Mucosa of descending colon (tissue), 3 donors: ENCODE measurements at regions not wholly inside any gene's neighbourhood (a gene's known extent, or its start where the extent isn't known, plus 50 kb on each side); places are given as distances from the start of the nearest gene placed in this dataset.

Experiments
- ATAC-seq: fragments of 200-7000 bp; cut with Tn5 transposase; one replicate; pipeline ENCODE4 v1.9.1; 2020; ENCODE audit warnings: mild to moderate bottlenecking, moderate library complexity
- DNase-seq, 3 donors: peaks; one replicate each; pipeline ENCODE4 v3.0.0-alpha.2; 2020
- H3K36me3 ChIP-seq: fragments of 200-600 bp; one replicate; pipeline ENCODE4 v1.8.0; 2021; ENCODE audit warnings: low read depth, mild to moderate bottlenecking
- H3K4me1 ChIP-seq: fragments of 200-600 bp; one replicate; pipeline ENCODE4 v1.8.0; 2021; ENCODE audit warnings: low read depth, mild to moderate bottlenecking
- H3K4me3 ChIP-seq: fragments of 200-600 bp; one replicate; pipeline ENCODE4 v1.8.0; 2021; ENCODE audit warnings: mild to moderate bottlenecking
- H3K9me3 ChIP-seq: fragments of 200-600 bp; one replicate; pipeline ENCODE4 v1.8.0; 2021; ENCODE audit warnings: mild to moderate bottlenecking
- intact Hi-C, 2 donors: fragments of 100-400 bp; cut with DNase I in 1 of 2; cut with micrococcal nuclease in 1 of 2; formaldehyde crosslinking; loops; one replicate each; pipeline versions ENCODE4 v1.11.0 to v1.11.1; 2022; cut with DNase I, micrococcal nuclease
- TF ChIP-seq, protein P1 (sequence below): fragments of 200-600 bp; IDR thresholded peaks from one replicate; pipeline ENCODE4 v1.8.0; 2022; ENCODE audit warnings: antibody characterized with exemption, mild to moderate bottlenecking
- donor health status: DM: no; HTN: no; CAD: no; lungs with moderate emphysema.
- donor health status: DM: no; HTN: no; CAD: no.
- donor health status: DM: no; HTN: yes; CAD: no.

DNA sequence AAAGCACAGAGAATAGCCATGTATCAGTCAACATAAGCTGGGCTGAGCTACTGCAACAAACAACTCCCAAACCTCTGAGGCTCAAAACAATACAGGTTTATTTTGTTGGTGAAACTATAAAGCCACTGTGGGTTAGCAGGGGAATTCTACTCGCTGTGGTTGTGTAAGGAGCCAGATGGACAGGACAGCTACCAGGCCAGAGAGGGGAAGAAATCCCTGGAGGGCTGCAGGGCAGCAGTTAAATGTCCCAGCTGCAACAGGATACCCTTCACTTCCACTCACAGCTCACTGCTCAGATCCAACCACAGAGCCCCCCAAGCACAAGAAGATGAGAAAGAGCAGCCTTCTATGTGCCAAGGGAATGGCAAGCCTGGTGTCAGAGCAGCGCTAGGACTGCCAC, 245.9 kb upstream of the RAB6C start:
- Histone ChIP-seq H3K4me3 (no peak overlapping the region), H3K36me3 (no peaks in the 10 kb centered on the region), H3K9me3 (no peaks in the 10 kb centered on the region), H3K4me1 (no peaks in the 10 kb centered on the region)
- intact Hi-C loops, result no loop called here
- DNase-seq (no peak), ATAC-seq (no peak)
- TF ChIP-seq, protein P1, sequence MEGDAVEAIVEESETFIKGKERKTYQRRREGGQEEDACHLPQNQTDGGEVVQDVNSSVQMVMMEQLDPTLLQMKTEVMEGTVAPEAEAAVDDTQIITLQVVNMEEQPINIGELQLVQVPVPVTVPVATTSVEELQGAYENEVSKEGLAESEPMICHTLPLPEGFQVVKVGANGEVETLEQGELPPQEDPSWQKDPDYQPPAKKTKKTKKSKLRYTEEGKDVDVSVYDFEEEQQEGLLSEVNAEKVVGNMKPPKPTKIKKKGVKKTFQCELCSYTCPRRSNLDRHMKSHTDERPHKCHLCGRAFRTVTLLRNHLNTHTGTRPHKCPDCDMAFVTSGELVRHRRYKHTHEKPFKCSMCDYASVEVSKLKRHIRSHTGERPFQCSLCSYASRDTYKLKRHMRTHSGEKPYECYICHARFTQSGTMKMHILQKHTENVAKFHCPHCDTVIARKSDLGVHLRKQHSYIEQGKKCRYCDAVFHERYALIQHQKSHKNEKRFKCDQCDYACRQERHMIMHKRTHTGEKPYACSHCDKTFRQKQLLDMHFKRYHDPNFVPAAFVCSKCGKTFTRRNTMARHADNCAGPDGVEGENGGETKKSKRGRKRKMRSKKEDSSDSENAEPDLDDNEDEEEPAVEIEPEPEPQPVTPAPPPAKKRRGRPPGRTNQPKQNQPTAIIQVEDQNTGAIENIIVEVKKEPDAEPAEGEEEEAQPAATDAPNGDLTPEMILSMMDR, result no peak

DNA sequence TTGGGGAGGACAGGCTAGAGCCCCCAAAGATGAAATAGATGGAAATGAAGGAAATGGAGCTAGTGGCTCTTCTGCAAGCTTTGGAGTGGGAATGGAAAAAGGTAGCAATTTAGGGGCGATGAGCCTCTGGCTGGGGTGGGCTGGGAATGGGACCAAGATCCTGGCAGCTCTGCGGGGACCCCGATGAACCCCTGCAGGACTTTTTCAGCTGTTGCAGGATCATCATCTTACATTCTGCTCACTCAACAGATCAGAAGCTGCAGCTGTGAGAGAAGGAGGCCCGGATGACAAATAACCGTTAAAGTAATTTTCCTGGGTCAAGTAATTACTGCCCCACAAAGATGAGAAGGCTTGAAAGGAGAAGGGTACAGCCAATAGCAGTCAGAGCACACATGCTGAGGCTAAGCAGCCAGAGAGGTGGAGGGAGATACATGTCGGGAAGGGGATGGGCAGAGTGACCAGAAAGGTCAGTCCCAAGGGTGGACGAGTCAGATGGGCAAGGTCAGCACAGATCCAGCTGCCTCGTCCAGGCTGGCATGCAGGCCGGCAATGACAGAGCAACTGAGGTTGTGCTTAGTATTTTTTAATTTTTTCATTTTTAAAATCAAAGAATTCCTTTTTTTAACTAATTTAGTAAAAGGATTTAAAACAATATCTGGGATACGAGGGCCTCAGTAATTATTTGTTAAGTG, 245.0 kb upstream of the RAB6C start:
- no peaks in the 10 kb centered on the region for H3K9me3 ChIP-seq
- no peak for ATAC-seq
- intact Hi-C loops, result no loop called here
- H3K4me1 ChIP-seq, result no peaks in the 10 kb centered on the region
- no peak for DNase-seq
- H3K36me3 ChIP-seq, result no peaks in the 10 kb centered on the region
- TF ChIP-seq, protein P1, result no peak
- no peak overlapping the region for H3K4me3 ChIP-seq

DNA sequence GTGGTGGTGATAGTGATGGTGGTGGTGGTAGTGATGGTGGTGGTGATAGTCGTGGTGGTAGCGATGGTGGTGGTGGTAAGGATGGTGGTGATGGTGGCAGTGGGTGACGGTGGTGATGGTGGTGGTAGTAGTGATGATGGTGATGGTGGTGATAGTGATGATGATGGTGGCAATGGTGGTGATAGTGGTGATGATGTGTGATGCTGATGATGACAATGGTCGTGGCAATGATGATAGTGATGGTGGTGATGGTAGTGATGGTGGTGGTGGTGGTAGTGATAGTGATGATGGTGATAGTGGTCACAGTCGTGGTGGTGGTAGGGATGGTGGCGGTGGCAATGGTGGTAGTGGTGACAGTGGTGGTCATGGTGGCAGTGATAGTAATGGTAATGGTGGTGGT, 243.9 kb upstream of the RAB6C start:
- Histone ChIP-seq H3K4me1 (no peaks in the 10 kb centered on the region), H3K9me3 (no peaks in the 10 kb centered on the region), H3K4me3 (no peak overlapping the region), H3K36me3 (no peaks in the 10 kb centered on the region)
- ATAC-seq (no peak), DNase-seq (no peak)
- TF ChIP-seq, protein P1, result no peak
- intact Hi-C loops, result no loop called here

DNA sequence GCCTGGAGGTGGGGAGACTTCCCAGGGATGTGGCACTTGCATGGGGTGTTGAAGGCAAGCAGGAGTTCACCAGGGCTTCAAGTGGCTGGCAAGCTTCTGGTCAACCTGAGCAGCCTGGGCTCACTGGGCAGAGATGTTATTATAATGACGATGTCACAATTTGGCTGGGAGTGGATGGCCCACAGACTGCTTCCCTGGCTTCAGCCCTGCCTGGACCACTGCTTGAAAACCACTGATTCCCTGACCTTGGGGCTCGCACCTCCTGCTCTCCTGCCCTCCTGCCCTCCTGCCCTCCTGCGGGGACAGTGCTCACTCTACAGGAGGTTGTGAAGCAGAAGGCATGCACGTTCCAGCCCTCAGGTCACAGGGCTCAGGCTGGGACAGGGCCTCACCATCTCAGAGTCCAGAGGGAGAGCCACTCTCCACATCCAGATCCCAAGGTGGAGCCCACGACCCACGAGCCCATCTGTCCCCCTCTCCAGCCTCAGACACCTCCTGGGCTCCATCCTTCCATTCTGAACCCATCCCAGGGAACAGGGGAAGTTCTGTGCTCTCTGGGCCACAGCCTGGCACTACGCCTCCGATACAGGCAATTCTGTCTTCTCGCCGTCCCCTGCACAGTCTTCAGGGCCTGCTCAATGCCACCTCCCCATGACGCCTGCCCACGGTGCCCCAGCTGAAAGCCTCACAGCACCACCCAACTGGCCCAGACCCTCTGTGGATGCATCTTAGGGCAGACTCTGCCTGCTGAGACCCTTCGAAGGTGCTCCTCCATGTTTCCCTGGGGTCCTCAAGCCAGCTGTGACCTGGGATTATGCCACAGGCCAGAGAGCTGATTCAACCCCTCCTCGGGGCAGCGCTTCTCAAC, 241.6 kb upstream of the RAB6C start:
- Histone ChIP-seq H3K4me1 (no peaks in the 10 kb centered on the region), H3K9me3 (no peaks in the 10 kb centered on the region), H3K36me3 (no peaks in the 10 kb centered on the region), H3K4me3 (no peak overlapping the region)
- DNase-seq, result no peak
- ATAC-seq, result no peak
- intact Hi-C loops, result no loop called here
- TF ChIP-seq, protein P1, result no peak

DNA sequence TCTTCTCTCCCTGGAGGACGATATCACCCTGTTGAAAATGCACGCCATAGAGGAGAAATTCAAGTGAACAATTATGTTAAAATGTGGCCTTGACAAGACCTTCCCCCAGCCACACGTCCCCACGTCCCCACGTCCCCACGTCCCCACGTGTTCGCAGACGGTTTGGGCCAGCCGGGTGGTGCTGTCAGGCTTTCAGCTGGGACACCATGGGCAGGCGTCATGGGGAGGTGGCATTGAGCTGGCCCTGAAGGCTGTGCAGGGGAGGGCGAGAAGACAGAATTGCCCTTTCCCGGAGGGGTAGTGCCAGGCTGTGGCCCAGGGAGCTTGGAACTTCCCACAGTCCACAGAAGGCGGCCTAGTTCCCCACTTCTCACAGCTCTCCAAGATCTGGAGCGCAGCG, 240.7 kb upstream of the RAB6C start:
- H3K4me3 ChIP-seq, result no peak overlapping the region
- ATAC-seq (no peak), DNase-seq (no peak)
- no peaks in the 10 kb centered on the region for H3K4me1 ChIP-seq
- no peaks in the 10 kb centered on the region for H3K36me3 ChIP-seq
- intact Hi-C loops, result no loop called here
- H3K9me3 ChIP-seq, result no peaks in the 10 kb centered on the region
- TF ChIP-seq, protein P1, result no peak
